ENCODE measurements at regions not wholly inside any gene's neighbourhood (a gene's known extent, or its start where the extent isn't known, plus 50 kb on each side); places are given as distances from the start of the nearest gene placed in this dataset.
"Not testable (repeated sequence)": the region's sequence is repeated elsewhere in the genome, so short reads cannot be mapped to it uniquely, and the experiment has no call there.

- Histone ChIP-seq H3K27ac (no peak overlapping the region), H3K4me1 (no peaks in the 10 kb centered on the region), H3K9me3 (no peaks in the 10 kb centered on the region), H3K4me3 (no peak overlapping the region), H3K27me3 (no peaks in the 10 kb centered on the region), H3K36me3 (no peaks in the 10 kb centered on the region)
- 40 to 58% methylated on average over 1 to 4 of the region's 4 CpGs for WGBS, 2 donors (ENCODE audit: low coverage in 1 of 2)
- intact Hi-C loops (cut with DNase I; ENCODE audit: low total_unique reads): no loop called here
- peak in 1 of 5 experiments; percentile 2 for TF ChIP-seq CTCF (IDR thresholded peaks at IDR 0.05)
- TF ChIP-seq POLR2AphosphoS5 (IDR thresholded peaks at IDR 0.05): no peak
- DNase-seq: no peak
- in situ Hi-C loops (cut with MboI; ENCODE audit: low pct_ligation_motif_present in 1 of 4, low pct_unique_long_range_greater_than_20kb in 1 of 4, low sequenced_read_pairs in 3 of 4): no loop called here
These were observed 166.4 kb upstream of the EPB41L3 start for GRCh38 chr18:5710235-5710634.

GRCh38 chr18:5709476-5710095, 165.8 kb upstream of the EPB41L3 start:
- H3K4me1 ChIP-seq: no peaks in the 10 kb centered on the region
- no peaks in the 10 kb centered on the region for H3K9me3 ChIP-seq
- whole genome bisulfite sequencing, 2 donors (ENCODE audit: low coverage in 1 of 2): 63 to 71% methylated on average over 8 of the region's 8 CpGs
- H3K36me3 ChIP-seq: no peaks in the 10 kb centered on the region
- in situ Hi-C loops (cut with MboI; ENCODE audit: low pct_ligation_motif_present in 1 of 4, low pct_unique_long_range_greater_than_20kb in 1 of 4, low sequenced_read_pairs in 3 of 4) (no loop called here), intact Hi-C loops (cut with DNase I; ENCODE audit: low total_unique reads) (no loop called here)
- no peaks in the 10 kb centered on the region for H3K27me3 ChIP-seq
- no peak overlapping the region for H3K27ac ChIP-seq
- no peak for DNase-seq
- H3K4me3 ChIP-seq: no peak overlapping the region
- TF ChIP-seq EP300 (IDR thresholded peaks at IDR 0.05; ENCODE audit: low read depth) (no peak), CTCF (IDR thresholded peaks at IDR 0.05) (no peak), POLR2AphosphoS5 (IDR thresholded peaks at IDR 0.05) (no peak), POLR2A (IDR thresholded peaks at IDR 0.05) (no peak)

- Histone ChIP-seq H3K36me3 (no peaks in the 10 kb centered on the region), H3K4me1 (no peaks in the 10 kb centered on the region), H3K27me3 (no peaks in the 10 kb centered on the region), H3K4me3 (no peak overlapping the region), H3K9me3 (no peaks in the 10 kb centered on the region), H3K27ac (no peak overlapping the region)
- in situ Hi-C loops (cut with MboI; ENCODE audit: low pct_ligation_motif_present in 1 of 4, low pct_unique_long_range_greater_than_20kb in 1 of 4, low sequenced_read_pairs in 3 of 4) (no loop called here), intact Hi-C loops (cut with DNase I; ENCODE audit: low total_unique reads) (no loop called here)
- no peak for TF ChIP-seq POLR2A (IDR thresholded peaks at IDR 0.05)
- no peak for TF ChIP-seq EP300 (IDR thresholded peaks at IDR 0.05; ENCODE audit: low read depth)
- no peak for TF ChIP-seq POLR2AphosphoS5 (IDR thresholded peaks at IDR 0.05)
- WGBS, 2 donors (ENCODE audit: low coverage in 1 of 2): 10 to 28% methylated on average over 3 of the region's 3 CpGs
- no peak for DNase-seq
These were observed 163.8 kb upstream of the EPB41L3 start for GRCh38 chr18:5707586-5707985.

GRCh38 chr18:5705393-5705792, 161.6 kb upstream of the EPB41L3 start:
- H3K27ac ChIP-seq: no peak overlapping the region
- intact Hi-C loops (cut with DNase I; ENCODE audit: low total_unique reads) (no loop called here), in situ Hi-C loops (cut with MboI; ENCODE audit: low pct_ligation_motif_present in 1 of 4, low pct_unique_long_range_greater_than_20kb in 1 of 4, low sequenced_read_pairs in 3 of 4) (no loop called here)
- no peaks in the 10 kb centered on the region for H3K4me1 ChIP-seq
- TF ChIP-seq POLR2A (IDR thresholded peaks at IDR 0.05) (no peak), EP300 (IDR thresholded peaks at IDR 0.05; ENCODE audit: low read depth) (no peak), CTCF (IDR thresholded peaks at IDR 0.05) (no peak), POLR2AphosphoS5 (IDR thresholded peaks at IDR 0.05) (no peak)
- H3K27me3 ChIP-seq: no peaks in the 10 kb centered on the region
- no peaks in the 10 kb centered on the region for H3K36me3 ChIP-seq
- H3K4me3 ChIP-seq: no peak overlapping the region
- H3K9me3 ChIP-seq: no peaks in the 10 kb centered on the region
- DNase-seq: no peak
- WGBS, 2 donors (ENCODE audit: low coverage in 1 of 2): 95 to 100% methylated on average over 2 to 5 of the region's 5 CpGs

GRCh38 chr18:5704847-5705246, 161.1 kb upstream of the EPB41L3 start:
- H3K4me1 ChIP-seq: no peaks in the 10 kb centered on the region
- H3K4me3 ChIP-seq: no peak overlapping the region
- WGBS, 2 donors (ENCODE audit: low coverage in 1 of 2): 63% methylated on average over 4 of the region's 4 CpGs; no CpG with 5 or more reads in 1 of the 2 donors
- no peak for DNase-seq
- intact Hi-C loops (cut with DNase I; ENCODE audit: low total_unique reads): no loop called here
- no peaks in the 10 kb centered on the region for H3K9me3 ChIP-seq
- TF ChIP-seq POLR2AphosphoS5 (IDR thresholded peaks at IDR 0.05): no peak
- no peak for TF ChIP-seq EP300 (IDR thresholded peaks at IDR 0.05; ENCODE audit: low read depth)
- no peak for TF ChIP-seq CTCF (IDR thresholded peaks at IDR 0.05)
- TF ChIP-seq POLR2A (IDR thresholded peaks at IDR 0.05): no peak
- no peak overlapping the region for H3K27ac ChIP-seq
- no peaks in the 10 kb centered on the region for H3K36me3 ChIP-seq
- in situ Hi-C loops (cut with MboI; ENCODE audit: low pct_ligation_motif_present in 1 of 4, low pct_unique_long_range_greater_than_20kb in 1 of 4, low sequenced_read_pairs in 3 of 4): no loop called here
- no peaks in the 10 kb centered on the region for H3K27me3 ChIP-seq

GRCh38 chr18:5702016-5702415, 158.2 kb upstream of the EPB41L3 start:
- H3K4me3 ChIP-seq; in situ Hi-C loops (cut with MboI; ENCODE audit: low pct_ligation_motif_present in 1 of 4, low pct_unique_long_range_greater_than_20kb in 1 of 4, low sequenced_read_pairs in 3 of 4); H3K27me3 ChIP-seq; H3K36me3 ChIP-seq; H3K9me3 ChIP-seq; H3K27ac ChIP-seq; DNase-seq; H3K4me1 ChIP-seq; intact Hi-C loops (cut with DNase I; ENCODE audit: low total_unique reads): not testable (repeated sequence)
- 89 to 90% methylated on average over 7 of the region's 7 CpGs for WGBS, 2 donors (ENCODE audit: low coverage in 1 of 2)

All from transverse colon (tissue), 4 donors.